ENCODE measurements at regions not wholly inside any gene's neighbourhood (a gene's known extent, or its start where the extent isn't known, plus 50 kb on each side); places are given as distances from the start of the nearest gene placed in this dataset.

- H3K27me3 ChIP-seq (ENCODE audit: insufficient read depth, low read length): no peaks in the 10 kb centered on the region
- H3K9me3 ChIP-seq (ENCODE audit: low read length): no peaks in the 10 kb centered on the region
- H4K20me1 ChIP-seq (ENCODE audit: insufficient read depth, low read length): no peaks in the 10 kb centered on the region
- H3K4me2 ChIP-seq (ENCODE audit: low read length): no peak overlapping the region
- no peaks in the 10 kb centered on the region for H3K79me2 ChIP-seq (ENCODE audit: insufficient read depth, low read length)
- H3K9me2 ChIP-seq (ENCODE audit: low read depth, low read length): no peaks in the 10 kb centered on the region
- no peak for TF ChIP-seq CTCF (IDR thresholded peaks at IDR 0.05; ENCODE audit: low read length)
- TF ChIP-seq EZH2 (IDR thresholded peaks at IDR 0.05; ENCODE audit: borderline replicate concordance, low read length): no peak
- H3K27ac ChIP-seq (ENCODE audit: low read depth, low read length, poor library complexity, severe bottlenecking): no peak overlapping the region
- no peaks in the 10 kb centered on the region for H3K4me1 ChIP-seq (ENCODE audit: insufficient read depth, low read length, severe bottlenecking)
- no peaks in the 10 kb centered on the region for H3K36me3 ChIP-seq (ENCODE audit: insufficient read depth, low read length)
- H3K9ac ChIP-seq (ENCODE audit: low read length): no peak overlapping the region
- no peak overlapping the region for H3K4me3 ChIP-seq (ENCODE audit: low read depth, low read length, poor library complexity, severe bottlenecking)
- H3F3A ChIP-seq (ENCODE audit: insufficient read depth, low read length): no peaks in the 10 kb centered on the region
- H2AFZ ChIP-seq (ENCODE audit: low read length): no peak overlapping the region
Measured at GRCh38 chr6:132978685-132979084, 164.3 kb downstream of the RPS12 start.

- TF ChIP-seq EZH2 (IDR thresholded peaks at IDR 0.05; ENCODE audit: borderline replicate concordance, low read length) (no peak), CTCF (IDR thresholded peaks at IDR 0.05; ENCODE audit: low read length) (no peak)
- no peaks in the 10 kb centered on the region for H3F3A ChIP-seq (ENCODE audit: insufficient read depth, low read length)
- H3K9me3 ChIP-seq (ENCODE audit: low read length): no peaks in the 10 kb centered on the region
- H3K4me1 ChIP-seq (ENCODE audit: insufficient read depth, low read length, severe bottlenecking): no peaks in the 10 kb centered on the region
- no peak overlapping the region for H3K9ac ChIP-seq (ENCODE audit: low read length)
- H3K79me2 ChIP-seq (ENCODE audit: insufficient read depth, low read length): no peaks in the 10 kb centered on the region
- H3K27ac ChIP-seq (ENCODE audit: low read depth, low read length, poor library complexity, severe bottlenecking): no peak overlapping the region
- H3K27me3 ChIP-seq (ENCODE audit: insufficient read depth, low read length): 0 out of 2 replicates have a peak, but pooled peaks cover 4% of the 10 kb centered on the region
- no peaks in the 10 kb centered on the region for H4K20me1 ChIP-seq (ENCODE audit: insufficient read depth, low read length)
- H3K4me3 ChIP-seq (ENCODE audit: low read depth, low read length, poor library complexity, severe bottlenecking): no peak overlapping the region
- H2AFZ ChIP-seq (ENCODE audit: low read length): no peak overlapping the region
- H3K36me3 ChIP-seq (ENCODE audit: insufficient read depth, low read length): no peaks in the 10 kb centered on the region
- no peaks in the 10 kb centered on the region for H3K9me2 ChIP-seq (ENCODE audit: low read depth, low read length)
- no peak overlapping the region for H3K4me2 ChIP-seq (ENCODE audit: low read length)
Measured at GRCh38 chr6:132993738-132994137, 179.4 kb downstream of the RPS12 start.

GRCh38 chr6:132995009-132995408, 180.6 kb downstream of the RPS12 start:
- H3K4me1 ChIP-seq (ENCODE audit: insufficient read depth, low read length, severe bottlenecking): no peaks in the 10 kb centered on the region
- no peak overlapping the region for H2AFZ ChIP-seq (ENCODE audit: low read length)
- no peaks in the 10 kb centered on the region for H4K20me1 ChIP-seq (ENCODE audit: insufficient read depth, low read length)
- H3K79me2 ChIP-seq (ENCODE audit: insufficient read depth, low read length): no peaks in the 10 kb centered on the region
- H3K9ac ChIP-seq (ENCODE audit: low read length): no peak overlapping the region
- no peak overlapping the region for H3K4me2 ChIP-seq (ENCODE audit: low read length)
- no peaks in the 10 kb centered on the region for H3K36me3 ChIP-seq (ENCODE audit: insufficient read depth, low read length)
- 0 out of 2 replicates have a peak, but pooled peaks cover 4% of the 10 kb centered on the region for H3K27me3 ChIP-seq (ENCODE audit: insufficient read depth, low read length)
- H3K4me3 ChIP-seq (ENCODE audit: low read depth, low read length, poor library complexity, severe bottlenecking): no peak overlapping the region
- no peaks in the 10 kb centered on the region for H3K9me3 ChIP-seq (ENCODE audit: low read length)
- no peaks in the 10 kb centered on the region for H3K9me2 ChIP-seq (ENCODE audit: low read depth, low read length)
- no peak for TF ChIP-seq CTCF (IDR thresholded peaks at IDR 0.05; ENCODE audit: low read length)
- no peak for TF ChIP-seq EZH2 (IDR thresholded peaks at IDR 0.05; ENCODE audit: borderline replicate concordance, low read length)
- H3K27ac ChIP-seq (ENCODE audit: low read depth, low read length, poor library complexity, severe bottlenecking): no peak overlapping the region
- H3F3A ChIP-seq (ENCODE audit: insufficient read depth, low read length): no peaks in the 10 kb centered on the region

All from OCI-LY1 (cell line).